Upper lobe of left lung (tissue), 4 donors: ENCODE measurements at regions not wholly inside any gene's neighbourhood (a gene's known extent, or its start where the extent isn't known, plus 50 kb on each side); places are given as distances from the start of the nearest gene placed in this dataset.

Experiments used
- CTCF ChIP-seq, 6 experiments: fragments of 450-650 bp in 4 of 6; fragments of 200-600 bp in 2 of 6; sonication (generic) in 2 of 6; IDR thresholded peaks; one replicate each; pipeline ENCODE4 v1.5.1; 2016 to 2019; ENCODE audit warnings: antibody characterized with exemption in 6 of 6
- EP300 ChIP-seq, 4 donors: sonication (generic); formaldehyde crosslinking; IDR thresholded peaks; one replicate each; pipeline ENCODE4 v1.5.1; 2017; ENCODE audit warnings: antibody characterized with exemption in 4 of 4, control low read depth in 2 of 4
- POLR2A ChIP-seq, 4 donors: fragments of 450-650 bp; IDR thresholded peaks; one replicate each; pipeline ENCODE4 v1.5.1; 2016 to 2017; ENCODE audit warnings: antibody characterized with exemption in 4 of 4, mild to moderate bottlenecking in 2 of 4
- POLR2AphosphoS5 ChIP-seq, 2 donors: sonication (generic); formaldehyde crosslinking; IDR thresholded peaks; one replicate each; pipeline ENCODE4 v1.5.1; 2017; ENCODE audit warnings: antibody characterized with exemption in 2 of 2

DNA sequence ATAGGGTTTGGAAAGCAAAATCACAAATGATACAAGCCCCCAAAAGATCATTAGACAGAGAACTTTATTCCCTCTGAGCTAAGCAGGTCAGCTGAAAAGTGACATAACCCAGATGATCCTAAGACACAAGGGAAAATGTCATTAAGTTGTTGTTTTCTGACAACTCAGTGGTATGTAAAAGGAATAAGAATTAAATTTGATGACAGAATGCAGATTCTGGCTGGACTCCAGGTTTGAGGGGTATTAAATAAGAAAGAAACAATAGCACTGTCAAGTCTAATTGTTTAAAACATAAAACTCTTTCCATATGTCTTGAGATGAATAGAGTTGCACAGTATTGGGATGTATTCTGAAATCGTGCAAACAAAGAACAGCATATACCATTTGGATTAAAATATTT lies 429.9 kb downstream of the CAAP1 start:
- TF ChIP-seq CTCF (IDR thresholded peaks at IDR 0.05), result no peak
- no peak for TF ChIP-seq POLR2A (IDR thresholded peaks at IDR 0.05)
- no peak for TF ChIP-seq POLR2AphosphoS5 (IDR thresholded peaks at IDR 0.05)
- no peak for TF ChIP-seq EP300 (IDR thresholded peaks at IDR 0.05)
